OCI-LY3 (cell line): ENCODE measurements at regions not wholly inside any gene's neighbourhood (a gene's known extent, or its start where the extent isn't known, plus 50 kb on each side); places are given as distances from the start of the nearest gene placed in this dataset.

Source experiments
- CTCF ChIP-seq: fragments of 200-600, 300-600 bp; sonication (generic); IDR thresholded peaks from 2 replicates; pipeline ENCODE4 v1.5.1; 2014; ENCODE audit warnings: antibody characterized with exemption, low read length, low read depth
- EZH2phosphoT487 ChIP-seq: fragments of 200-600 bp; shearing (Covaris generic); IDR thresholded peaks from 2 replicates; pipeline ENCODE4 v1.6.1; 2018; ENCODE audit warnings: antibody characterized with exemption, mixed run types, low read depth

- TF ChIP-seq CTCF (no peak), EZH2phosphoT487 (no peak)
Observed at GRCh38 chr1:14439015-14439414, 159.5 kb upstream of the KAZN start.
